ENCODE measurements at regions not wholly inside any gene's neighbourhood (a gene's known extent, or its start where the extent isn't known, plus 50 kb on each side); places are given as distances from the start of the nearest gene placed in this dataset.
A peak's percentile ranks its signal among the peaks of the same experiment; 100 is the strongest.

GRCh38 chr16:86988920-86989696 is 328.1 kb downstream of the C16orf95 start:
- no peak for ATAC-seq
- no peak overlapping the region for H3K27ac ChIP-seq (ENCODE audit: low read length)
- H3K4me3 Mint-ChIP-seq: no peak overlapping the region
- H3K36me3 ChIP-seq (ENCODE audit: control insufficient read depth, insufficient read depth, low read length): no peaks in the 10 kb centered on the region
- H3K4me3 ChIP-seq (ENCODE audit: low read length): no peak overlapping the region
- no peak for DNase-seq
- H3K27ac Mint-ChIP-seq: no peak overlapping the region
- H3K27me3 ChIP-seq (ENCODE audit: control insufficient read depth, insufficient read depth, low read length): no peaks in the 10 kb centered on the region
- no peaks in the 10 kb centered on the region for H3K36me3 Mint-ChIP-seq
- H3K4me1 Mint-ChIP-seq: peaks cover 13 to 20% of the 10 kb centered on the region in 2 donors
- no peaks in the 10 kb centered on the region for H3K9me3 Mint-ChIP-seq
- H3K9me3 ChIP-seq (ENCODE audit: control insufficient read depth, insufficient read depth, low read length): no peaks in the 10 kb centered on the region
- no peak for TF ChIP-seq CTCF (IDR thresholded peaks at IDR 0.05)
- peaks cover 5 to 16% of the 10 kb centered on the region in 2 donors for H3K27me3 Mint-ChIP-seq (ENCODE audit: low read depth in 2 of 2)
- intact Hi-C loops (cut with micrococcal nuclease): no loop called here
- peaks cover 10% of the 10 kb centered on the region for H3K4me1 ChIP-seq (ENCODE audit: control insufficient read depth, insufficient read depth, low read length)
- WGBS (ENCODE audit: insufficient coverage): 93% methylated on average over 25 of the region's 25 CpGs

GRCh38 chr16:86990451-86990850 is 326.7 kb downstream of the C16orf95 start:
- no peaks in the 10 kb centered on the region for H3K9me3 ChIP-seq (ENCODE audit: control insufficient read depth, insufficient read depth, low read length)
- no peak for TF ChIP-seq CTCF (IDR thresholded peaks at IDR 0.05)
- H3K27ac ChIP-seq (ENCODE audit: low read length): no peak overlapping the region
- no peaks in the 10 kb centered on the region for H3K36me3 ChIP-seq (ENCODE audit: control insufficient read depth, insufficient read depth, low read length)
- peak in 1 of 2 donors; percentile 7 for DNase-seq
- 14% methylated on average over 9 of the region's 9 CpGs for WGBS (ENCODE audit: insufficient coverage)
- intact Hi-C loops (cut with micrococcal nuclease): no loop called here
- Mint-ChIP-seq H3K9me3 (no peaks in the 10 kb centered on the region), H3K27me3 (ENCODE audit: low read depth in 2 of 2) (peaks cover 5 to 16% of the 10 kb centered on the region in 2 donors), H3K27ac (peak overlapping the region; percentile 25 to 32), H3K4me3 (peak overlapping the region; percentile 74), H3K4me1 (peaks cover 13 to 20% of the 10 kb centered on the region in 2 donors), H3K36me3 (no peaks in the 10 kb centered on the region)
- peak; percentile 68 to 85 (median 77) for ATAC-seq
- no peaks in the 10 kb centered on the region for H3K27me3 ChIP-seq (ENCODE audit: control insufficient read depth, insufficient read depth, low read length)
- H3K4me3 ChIP-seq (ENCODE audit: low read length): no peak overlapping the region
- peaks cover 10% of the 10 kb centered on the region for H3K4me1 ChIP-seq (ENCODE audit: control insufficient read depth, insufficient read depth, low read length)

GRCh38 chr16:86991679-86992078 is 325.5 kb downstream of the C16orf95 start:
- no peaks in the 10 kb centered on the region for H3K9me3 Mint-ChIP-seq
- intact Hi-C loops (cut with micrococcal nuclease): no loop called here
- no peaks in the 10 kb centered on the region for H3K36me3 ChIP-seq (ENCODE audit: control insufficient read depth, insufficient read depth, low read length)
- no peak overlapping the region for H3K27ac ChIP-seq (ENCODE audit: low read length)
- 92% methylated on average over 4 of the region's 4 CpGs for WGBS (ENCODE audit: insufficient coverage)
- H3K27me3 Mint-ChIP-seq (ENCODE audit: low read depth in 2 of 2): peaks cover 5 to 17% of the 10 kb centered on the region in 2 donors
- no peaks in the 10 kb centered on the region for H3K27me3 ChIP-seq (ENCODE audit: control insufficient read depth, insufficient read depth, low read length)
- H3K4me1 ChIP-seq (ENCODE audit: control insufficient read depth, insufficient read depth, low read length): peaks cover 10% of the 10 kb centered on the region
- H3K4me3 ChIP-seq (ENCODE audit: low read length): no peak overlapping the region
- no peak overlapping the region for H3K4me3 Mint-ChIP-seq
- peaks cover 13 to 20% of the 10 kb centered on the region in 2 donors for H3K4me1 Mint-ChIP-seq
- no peaks in the 10 kb centered on the region for H3K36me3 Mint-ChIP-seq
- TF ChIP-seq CTCF (IDR thresholded peaks at IDR 0.05): no peak
- H3K9me3 ChIP-seq (ENCODE audit: control insufficient read depth, insufficient read depth, low read length): no peaks in the 10 kb centered on the region
- ATAC-seq (no peak), DNase-seq (no peak)
- H3K27ac Mint-ChIP-seq: no peak overlapping the region

GRCh38 chr16:86992587-86992986 is 324.6 kb downstream of the C16orf95 start:
- ATAC-seq (no peak), DNase-seq (no peak)
- H3K27ac Mint-ChIP-seq: no peak overlapping the region
- H3K9me3 Mint-ChIP-seq: no peaks in the 10 kb centered on the region
- Histone ChIP-seq H3K27ac (ENCODE audit: low read length) (no peak overlapping the region), H3K9me3 (ENCODE audit: control insufficient read depth, insufficient read depth, low read length) (no peaks in the 10 kb centered on the region), H3K4me3 (ENCODE audit: low read length) (no peak overlapping the region), H3K4me1 (ENCODE audit: control insufficient read depth, insufficient read depth, low read length) (peaks cover 10% of the 10 kb centered on the region), H3K36me3 (ENCODE audit: control insufficient read depth, insufficient read depth, low read length) (no peaks in the 10 kb centered on the region), H3K27me3 (ENCODE audit: control insufficient read depth, insufficient read depth, low read length) (no peaks in the 10 kb centered on the region)
- H3K4me1 Mint-ChIP-seq: peaks cover 13 to 20% of the 10 kb centered on the region in 2 donors
- no peaks in the 10 kb centered on the region for H3K36me3 Mint-ChIP-seq
- TF ChIP-seq CTCF (IDR thresholded peaks at IDR 0.05): no peak
- 92% methylated on average over 5 of the region's 5 CpGs for WGBS (ENCODE audit: insufficient coverage)
- peaks cover 10 to 24% of the 10 kb centered on the region in 2 donors for H3K27me3 Mint-ChIP-seq (ENCODE audit: low read depth in 2 of 2)
- intact Hi-C loops (cut with micrococcal nuclease): no loop called here
- no peak overlapping the region for H3K4me3 Mint-ChIP-seq

Data from natural killer cell (primary cell).